Esophagus muscularis mucosa (tissue), 4 donors: ENCODE measurements at regions not wholly inside any gene's neighbourhood (a gene's known extent, or its start where the extent isn't known, plus 50 kb on each side); places are given as distances from the start of the nearest gene placed in this dataset.
"Not testable (repeated sequence)": the region's sequence is repeated elsewhere in the genome, so short reads cannot be mapped to it uniquely, and the experiment has no call there.

Experiments
- DNase-seq: peaks from one replicate; pipeline ENCODE4 v3.0.0-alpha.2; 2017; ENCODE audit errors: extremely low spot score
- H3K27ac ChIP-seq, 4 donors: fragments of 200-600 bp; sonication (generic); replicated peaks in 1 of 4; 1 replicate in 3 of 4; 2 replicates in 1 of 4; pipeline ENCODE4 v1.5.1; 2016 to 2019; ENCODE audit warnings: mild to moderate bottlenecking in 1 of 4
- H3K27me3 ChIP-seq, 4 donors: fragments of 200-600 bp; sonication (generic); one replicate each; pipeline versions ENCODE4 v1.5.1 to v1.6.0; 2016 to 2019
- H3K36me3 ChIP-seq, 4 donors: fragments of 200-600 bp; sonication (generic); one replicate each; pipeline ENCODE4 v1.5.1; 2016 to 2019
- H3K4me1 ChIP-seq, 4 donors: fragments of 200-600 bp; sonication (generic); one replicate each; pipeline ENCODE4 v1.5.1; 2016 to 2019
- H3K4me3 ChIP-seq, 4 donors: fragments of 200-600 bp; sonication (generic); 1 replicate in 2 of 4; 2 replicates in 2 of 4; pipeline ENCODE4 v1.5.1; 2016 to 2019; ENCODE audit warnings: mild to moderate bottlenecking in 4 of 4, moderate library complexity in 1 of 4
- H3K9me3 ChIP-seq, 4 donors: fragments of 200-600 bp; sonication (generic); 1 replicate in 3 of 4; 2 replicates in 1 of 4; pipeline ENCODE4 v1.5.1; 2016 to 2019
- CTCF ChIP-seq, 3 experiments: fragments of 200-600 bp in 2 of 3; fragments of 450-650 bp in 1 of 3; sonication (generic) in 2 of 3; IDR thresholded peaks; one replicate each; pipeline ENCODE4 v1.5.1; 2017 to 2019; ENCODE audit warnings: antibody characterized with exemption in 3 of 3, mild to moderate bottlenecking in 2 of 3, moderate library complexity in 1 of 3
- EP300 ChIP-seq: sonication (generic); formaldehyde crosslinking; IDR thresholded peaks from one replicate; pipeline ENCODE4 v1.6.1; 2017; ENCODE audit warnings: antibody characterized with exemption
- POLR2A ChIP-seq: fragments of 450-650 bp; IDR thresholded peaks from one replicate; pipeline ENCODE4 v1.6.1; 2017; ENCODE audit warnings: antibody characterized with exemption, moderate library complexity, mild to moderate bottlenecking, low read depth
- POLR2AphosphoS5 ChIP-seq, 2 donors: sonication (generic); formaldehyde crosslinking; IDR thresholded peaks; one replicate each; pipeline ENCODE4 v1.6.1; 2017; ENCODE audit warnings: antibody characterized with exemption in 2 of 2
- WGBS: methylation state at CpG from one replicate; pipeline ENCODE4 v1.1.5; 2018; 5-methylcytosine and 5-hydroxymethylcytosine counted together
- intact Hi-C: fragments of 100-400 bp; cut with DNase I; formaldehyde crosslinking; loops from one replicate; pipeline ENCODE4 v1.15.1; 2023

GRCh38 chrX:7343181-7343580 lies 195.2 kb upstream of the PUDP start:
- Histone ChIP-seq H3K36me3 (no peaks in the 10 kb centered on the region), H3K9me3 (no peaks in the 10 kb centered on the region), H3K4me1 (no peaks in the 10 kb centered on the region), H3K27me3 (no peaks in the 10 kb centered on the region), H3K4me3 (no peak overlapping the region), H3K27ac (no peak overlapping the region)
- intact Hi-C loops = no loop called here
- no peak for TF ChIP-seq POLR2A
- DNase-seq = no peak
- 94% methylated on average over 3 of the region's 3 CpGs for WGBS

GRCh38 chrX:7335816-7336362 lies 187.9 kb upstream of the PUDP start:
- 94% methylated on average over 2 of the region's 2 CpGs for WGBS
- H3K36me3 ChIP-seq = peaks cover 0 to 17% (median 4%) of the 10 kb centered on the region in 4 donors
- DNase-seq, intact Hi-C loops, H3K4me1 ChIP-seq, H3K27me3 ChIP-seq, H3K4me3 ChIP-seq, H3K9me3 ChIP-seq, H3K27ac ChIP-seq: not testable (repeated sequence)

DNA sequence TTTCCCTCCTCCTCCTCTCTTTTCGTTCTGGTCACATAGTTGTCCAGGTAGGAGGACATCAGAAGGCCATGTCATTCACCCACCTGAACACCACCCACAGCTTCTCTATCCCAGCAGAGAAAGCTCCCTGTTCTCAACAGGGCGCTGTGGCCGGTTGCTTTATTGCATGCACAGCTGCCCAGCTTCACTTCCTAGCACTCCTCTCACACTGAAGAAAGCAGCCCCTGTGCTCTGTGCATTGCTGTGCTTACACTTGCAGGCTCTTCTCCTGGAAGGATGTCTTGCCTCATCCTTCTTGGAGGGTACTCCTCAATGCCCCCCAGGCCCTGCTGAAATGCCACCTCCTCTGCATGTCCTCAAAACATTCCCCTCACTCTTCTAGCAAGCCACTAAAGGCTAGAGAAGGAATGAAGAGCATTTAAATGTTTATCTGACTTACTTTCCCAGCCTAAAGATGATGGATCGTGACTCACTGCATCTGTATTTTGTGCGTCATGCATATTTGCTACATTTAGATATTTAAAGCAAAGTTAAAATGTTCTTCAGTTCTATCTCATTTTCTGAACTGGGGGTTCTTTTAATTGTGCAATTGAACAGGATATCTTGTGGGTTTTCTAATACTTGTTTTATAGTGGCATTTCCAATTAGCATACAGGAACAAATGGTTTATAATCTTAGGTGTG lies 186.4 kb upstream of the PUDP start:
- intact Hi-C loops = no loop called here
- Histone ChIP-seq H3K27ac (no peak overlapping the region), H3K4me1 (no peaks in the 10 kb centered on the region), H3K9me3 (no peaks in the 10 kb centered on the region), H3K4me3 (no peak overlapping the region), H3K27me3 (no peaks in the 10 kb centered on the region), H3K36me3 (peaks cover 0 to 17% (median 4%) of the 10 kb centered on the region in 4 donors)
- no peak for TF ChIP-seq POLR2A
- TF ChIP-seq EP300 = no peak
- TF ChIP-seq CTCF (IDR thresholded peaks at IDR 0.05) = no peak
- no peak for TF ChIP-seq POLR2AphosphoS5 (IDR thresholded peaks at IDR 0.05)
- WGBS = 89% methylated on average over 5 of the region's 5 CpGs
- no peak for DNase-seq

DNA sequence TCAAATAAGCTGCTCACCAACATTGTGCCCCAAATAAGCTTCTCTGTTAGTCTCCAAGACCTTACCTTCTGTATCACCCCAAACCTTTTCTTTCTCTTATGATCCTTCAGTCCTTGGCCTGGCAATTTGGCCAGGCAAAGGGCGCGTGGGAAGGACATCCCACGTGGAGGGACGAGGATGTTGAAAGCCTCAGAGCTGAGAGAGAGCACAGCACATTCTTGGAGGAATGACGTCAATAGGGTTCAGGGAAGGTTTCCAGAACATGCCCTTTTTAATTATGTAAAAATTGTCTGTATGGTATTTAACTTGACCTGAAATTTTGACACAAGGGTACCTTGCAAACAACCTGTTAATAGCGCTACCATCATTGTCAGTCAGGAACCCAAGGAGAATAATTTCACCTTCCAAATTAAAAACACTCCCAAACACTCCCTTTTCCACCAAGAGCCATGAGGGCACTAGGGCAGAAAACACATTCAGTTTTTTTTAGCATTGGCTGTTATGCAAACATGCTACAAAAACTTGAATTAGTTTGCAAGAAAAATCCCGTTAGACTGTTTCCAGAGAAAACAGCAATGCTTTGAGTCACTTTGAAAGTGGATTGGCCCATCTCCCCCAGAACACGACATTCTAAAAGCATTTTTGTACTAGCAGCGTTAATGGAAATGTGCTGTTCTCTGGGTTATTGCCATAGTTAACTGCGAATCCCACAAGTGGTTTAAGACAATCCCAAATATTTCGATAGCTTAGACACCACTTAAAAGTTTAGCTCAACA lies 183.2 kb upstream of the PUDP start:
- DNase-seq = no peak
- H3K27ac ChIP-seq = no peak overlapping the region
- no peaks in the 10 kb centered on the region for H3K4me1 ChIP-seq
- peaks cover 0 to 13% (median 4%) of the 10 kb centered on the region in 4 donors for H3K36me3 ChIP-seq
- no peaks in the 10 kb centered on the region for H3K9me3 ChIP-seq
- no peak overlapping the region for H3K4me3 ChIP-seq
- no peaks in the 10 kb centered on the region for H3K27me3 ChIP-seq
- intact Hi-C loops = no loop called here
- WGBS = 82% methylated on average over 11 of the region's 11 CpGs
- no peak for TF ChIP-seq EP300
- TF ChIP-seq POLR2AphosphoS5 (IDR thresholded peaks at IDR 0.05) = no peak
- TF ChIP-seq CTCF (IDR thresholded peaks at IDR 0.05) = no peak
- TF ChIP-seq POLR2A = no peak

DNA sequence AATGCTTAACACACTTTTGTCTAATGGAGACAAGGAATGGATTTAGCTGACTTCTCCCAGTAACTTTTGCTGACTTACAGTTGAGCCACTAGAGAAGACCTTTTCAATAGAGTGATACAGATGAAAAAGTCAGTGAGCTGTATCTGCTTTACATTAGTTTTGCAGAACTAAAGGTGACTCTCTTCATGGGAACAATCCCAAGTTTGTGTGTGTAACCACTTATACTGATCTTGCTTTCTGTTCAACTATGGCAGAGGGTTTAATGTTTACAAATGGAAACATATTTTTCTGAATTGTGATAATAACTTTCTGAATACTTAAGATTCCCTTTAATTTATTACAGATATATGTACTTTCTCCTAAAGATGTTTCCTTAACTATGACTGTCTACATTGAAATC lies 182.6 kb upstream of the PUDP start:
- Histone ChIP-seq H3K4me1 (no peaks in the 10 kb centered on the region), H3K27me3 (no peaks in the 10 kb centered on the region), H3K36me3 (peaks cover 0 to 13% (median 4%) of the 10 kb centered on the region in 4 donors), H3K4me3 (no peak overlapping the region), H3K9me3 (no peaks in the 10 kb centered on the region), H3K27ac (no peak overlapping the region)
- intact Hi-C loops = no loop called here
- DNase-seq = no peak
- TF ChIP-seq POLR2A (no peak), CTCF (IDR thresholded peaks at IDR 0.05) (no peak), POLR2AphosphoS5 (IDR thresholded peaks at IDR 0.05) (no peak), EP300 (no peak)
